ENCODE measurements at regions not wholly inside any gene's neighbourhood (a gene's known extent, or its start where the extent isn't known, plus 50 kb on each side); places are given as distances from the start of the nearest gene placed in this dataset.

DNA sequence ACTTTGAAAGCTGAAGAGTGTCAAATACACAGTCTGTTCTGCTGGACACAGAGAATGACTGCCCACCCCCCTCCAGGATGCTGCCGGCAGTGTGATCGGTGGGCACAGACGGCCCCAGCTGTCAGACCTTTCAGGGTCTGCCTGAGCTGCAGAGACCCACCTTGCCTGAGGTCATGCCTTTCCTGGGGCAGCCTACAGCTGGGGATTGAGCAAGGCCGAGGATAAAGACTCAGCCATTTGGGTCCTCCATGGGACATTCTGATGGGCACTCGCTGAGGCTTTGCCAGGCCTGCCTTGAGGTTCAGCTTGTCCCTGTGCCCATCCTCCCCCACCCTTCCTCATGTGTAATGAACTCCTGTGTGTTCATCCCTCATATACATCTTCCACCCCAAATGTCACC, 102.3 kb upstream of the SMAD3 start:
- ATAC-seq (ENCODE audit: insufficient read depth, low FRiP score): no peak
- H3K27ac ChIP-seq (ENCODE audit: low read depth in 1 of 2, low read length in 1 of 2): no peak overlapping the region
- TF ChIP-seq, protein P1, sequence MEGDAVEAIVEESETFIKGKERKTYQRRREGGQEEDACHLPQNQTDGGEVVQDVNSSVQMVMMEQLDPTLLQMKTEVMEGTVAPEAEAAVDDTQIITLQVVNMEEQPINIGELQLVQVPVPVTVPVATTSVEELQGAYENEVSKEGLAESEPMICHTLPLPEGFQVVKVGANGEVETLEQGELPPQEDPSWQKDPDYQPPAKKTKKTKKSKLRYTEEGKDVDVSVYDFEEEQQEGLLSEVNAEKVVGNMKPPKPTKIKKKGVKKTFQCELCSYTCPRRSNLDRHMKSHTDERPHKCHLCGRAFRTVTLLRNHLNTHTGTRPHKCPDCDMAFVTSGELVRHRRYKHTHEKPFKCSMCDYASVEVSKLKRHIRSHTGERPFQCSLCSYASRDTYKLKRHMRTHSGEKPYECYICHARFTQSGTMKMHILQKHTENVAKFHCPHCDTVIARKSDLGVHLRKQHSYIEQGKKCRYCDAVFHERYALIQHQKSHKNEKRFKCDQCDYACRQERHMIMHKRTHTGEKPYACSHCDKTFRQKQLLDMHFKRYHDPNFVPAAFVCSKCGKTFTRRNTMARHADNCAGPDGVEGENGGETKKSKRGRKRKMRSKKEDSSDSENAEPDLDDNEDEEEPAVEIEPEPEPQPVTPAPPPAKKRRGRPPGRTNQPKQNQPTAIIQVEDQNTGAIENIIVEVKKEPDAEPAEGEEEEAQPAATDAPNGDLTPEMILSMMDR (IDR thresholded peaks at IDR 0.05; ENCODE audit: control extremely low read depth, extremely low read depth): no peak
- H3K4me3 ChIP-seq: no peak overlapping the region
- no peak overlapping the region for H3K9ac ChIP-seq (ENCODE audit: insufficient read depth in 1 of 2, low read length in 2 of 2)
- no peaks in the 10 kb centered on the region for H3K4me1 ChIP-seq (ENCODE audit: control insufficient read depth in 5 of 5, insufficient read depth in 5 of 5, low read length in 5 of 5)
- no peaks in the 10 kb centered on the region for H3K36me3 ChIP-seq (ENCODE audit: control insufficient read depth in 4 of 4, insufficient read depth in 4 of 4, low read length in 4 of 4)
- H3K9me3 ChIP-seq (ENCODE audit: control insufficient read depth in 4 of 4, insufficient read depth in 3 of 4, low read length in 3 of 4): no peaks in the 10 kb centered on the region
- DNase-seq: no peak
- 95 to 98% methylated on average over 5 of the region's 5 CpGs for WGBS, 2 donors
- no peaks in the 10 kb centered on the region for H3K27me3 ChIP-seq (ENCODE audit: control insufficient read depth in 3 of 3, insufficient read depth in 3 of 3, low read length in 2 of 3)

DNA sequence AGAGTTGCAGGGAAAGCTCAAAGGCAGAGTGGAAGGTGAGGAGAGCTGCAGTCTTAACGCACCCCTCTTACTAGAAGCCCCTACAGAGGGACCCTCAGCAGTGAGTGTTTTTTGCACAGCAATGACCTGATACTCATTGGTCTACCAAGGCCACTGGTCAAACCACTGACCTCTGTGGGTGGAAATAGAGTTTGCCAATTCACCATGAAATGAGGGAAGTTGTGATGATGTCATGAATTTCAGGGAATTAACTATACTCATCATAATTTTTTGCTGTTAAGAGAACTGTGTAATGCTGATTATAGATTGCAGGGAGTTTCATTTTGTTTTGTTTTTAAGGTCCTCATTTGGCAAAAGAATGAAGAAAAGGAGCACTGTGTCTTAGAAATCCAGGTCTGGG, 101.7 kb upstream of the SMAD3 start:
- Histone ChIP-seq H3K4me1 (ENCODE audit: control insufficient read depth in 5 of 5, insufficient read depth in 5 of 5, low read length in 5 of 5) (no peaks in the 10 kb centered on the region), H3K9ac (ENCODE audit: insufficient read depth in 1 of 2, low read length in 2 of 2) (no peak overlapping the region), H3K27me3 (ENCODE audit: control insufficient read depth in 3 of 3, insufficient read depth in 3 of 3, low read length in 2 of 3) (no peaks in the 10 kb centered on the region), H3K9me3 (ENCODE audit: control insufficient read depth in 4 of 4, insufficient read depth in 3 of 4, low read length in 3 of 4) (no peaks in the 10 kb centered on the region), H3K4me3 (no peak overlapping the region), H3K27ac (ENCODE audit: low read depth in 1 of 2, low read length in 1 of 2) (no peak overlapping the region), H3K36me3 (ENCODE audit: control insufficient read depth in 4 of 4, insufficient read depth in 4 of 4, low read length in 4 of 4) (no peaks in the 10 kb centered on the region)
- ATAC-seq (ENCODE audit: insufficient read depth, low FRiP score) (no peak), DNase-seq (no peak)
- TF ChIP-seq, protein P1 (IDR thresholded peaks at IDR 0.05; ENCODE audit: control extremely low read depth, extremely low read depth): no peak
- WGBS, 2 donors: 98 to 100% methylated on average over 1 of the region's 1 CpG

DNA sequence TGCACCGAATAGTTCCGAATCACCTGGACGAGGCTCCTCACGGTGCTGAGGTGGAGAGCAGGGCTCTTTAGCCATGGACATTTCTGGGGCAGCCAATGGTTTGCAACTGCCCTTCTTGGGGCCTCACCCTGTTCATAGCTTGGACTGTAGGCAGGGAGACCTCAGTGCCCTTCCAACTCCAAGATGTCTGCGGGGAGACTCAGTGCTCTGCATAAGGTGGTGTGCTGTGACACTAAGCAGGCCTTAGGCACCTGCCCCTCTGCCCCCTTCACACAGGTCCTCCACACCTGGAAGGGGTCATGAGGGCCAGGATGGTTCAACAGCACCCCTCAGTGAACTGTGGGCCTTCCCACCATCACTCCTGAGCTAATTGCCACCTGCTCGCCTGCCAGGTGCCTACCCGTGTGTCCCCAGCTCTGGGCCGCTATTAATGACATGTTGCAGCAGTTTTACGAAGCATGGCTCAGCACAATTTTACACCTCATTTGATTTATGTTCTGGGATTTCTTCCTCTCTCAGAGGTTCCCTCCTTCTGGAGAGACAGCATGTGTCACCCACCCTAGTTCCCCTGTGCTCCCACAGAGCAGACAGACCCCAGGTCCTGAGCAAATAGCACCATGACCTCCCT, 101.2 kb upstream of the SMAD3 start:
- Histone ChIP-seq H3K4me1 (ENCODE audit: control insufficient read depth in 5 of 5, insufficient read depth in 5 of 5, low read length in 5 of 5) (no peaks in the 10 kb centered on the region), H3K4me3 (no peak overlapping the region), H3K9ac (ENCODE audit: insufficient read depth in 1 of 2, low read length in 2 of 2) (no peak overlapping the region), H3K9me3 (ENCODE audit: control insufficient read depth in 4 of 4, insufficient read depth in 3 of 4, low read length in 3 of 4) (no peaks in the 10 kb centered on the region), H3K27ac (ENCODE audit: low read depth in 1 of 2, low read length in 1 of 2) (no peak overlapping the region), H3K36me3 (ENCODE audit: control insufficient read depth in 4 of 4, insufficient read depth in 4 of 4, low read length in 4 of 4) (no peaks in the 10 kb centered on the region), H3K27me3 (ENCODE audit: control insufficient read depth in 3 of 3, insufficient read depth in 3 of 3, low read length in 2 of 3) (no peaks in the 10 kb centered on the region)
- ATAC-seq (ENCODE audit: insufficient read depth, low FRiP score): no peak
- TF ChIP-seq, protein P1 (IDR thresholded peaks at IDR 0.05; ENCODE audit: control extremely low read depth, extremely low read depth): no peak
- 96 to 97% methylated on average over 9 of the region's 9 CpGs for WGBS, 2 donors
- DNase-seq: no peak

DNA sequence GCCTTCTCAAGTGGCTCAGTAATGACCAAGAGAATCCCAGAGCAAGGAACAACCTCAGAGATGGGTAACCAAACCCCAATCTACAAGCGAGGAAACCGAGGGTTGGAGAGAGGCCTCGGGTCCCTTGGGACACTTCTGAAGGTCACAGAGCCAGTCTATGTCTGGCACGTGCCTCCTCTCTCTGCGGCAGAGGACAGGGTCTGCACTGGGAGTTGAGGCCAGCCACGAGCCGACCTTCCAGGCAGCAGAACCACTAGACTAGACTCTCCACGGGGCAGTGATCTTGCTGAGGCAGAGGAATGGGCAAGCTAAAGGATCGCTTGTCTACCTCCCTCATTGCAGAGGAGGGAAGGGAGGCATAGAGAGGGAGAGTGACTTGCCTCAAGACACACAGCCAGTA, 100.6 kb upstream of the SMAD3 start:
- Histone ChIP-seq H3K9me3 (ENCODE audit: control insufficient read depth in 4 of 4, insufficient read depth in 3 of 4, low read length in 3 of 4) (no peaks in the 10 kb centered on the region), H3K4me3 (no peak overlapping the region), H3K9ac (ENCODE audit: insufficient read depth in 1 of 2, low read length in 2 of 2) (no peak overlapping the region), H3K27ac (ENCODE audit: low read depth in 1 of 2, low read length in 1 of 2) (no peak overlapping the region), H3K4me1 (ENCODE audit: control insufficient read depth in 5 of 5, insufficient read depth in 5 of 5, low read length in 5 of 5) (no peaks in the 10 kb centered on the region), H3K27me3 (ENCODE audit: control insufficient read depth in 3 of 3, insufficient read depth in 3 of 3, low read length in 2 of 3) (no peaks in the 10 kb centered on the region), H3K36me3 (ENCODE audit: control insufficient read depth in 4 of 4, insufficient read depth in 4 of 4, low read length in 4 of 4) (no peaks in the 10 kb centered on the region)
- whole genome bisulfite sequencing, 2 donors: 94% methylated on average over 9 of the region's 9 CpGs
- TF ChIP-seq, protein P1 (IDR thresholded peaks at IDR 0.05; ENCODE audit: control extremely low read depth, extremely low read depth): no peak
- DNase-seq: no peak
- ATAC-seq (ENCODE audit: insufficient read depth, low FRiP score): no peak
